GM06990 (cell line): ENCODE measurements at regions not wholly inside any gene's neighbourhood (a gene's known extent, or its start where the extent isn't known, plus 50 kb on each side); places are given as distances from the start of the nearest gene placed in this dataset.
"Not testable (repeated sequence)": the region's sequence is repeated elsewhere in the genome, so short reads cannot be mapped to it uniquely, and the experiment has no call there.

Experiments
- DNase-seq: peaks from one replicate; pipeline ENCODE4 v3.0.0-alpha.2; 2011; ENCODE audit not compliant: insufficient read length; ENCODE audit errors: extremely low read depth
- H3K27me3 ChIP-seq: replicated peaks from 2 replicates; pipeline ENCODE4 v1.6.0; 2011; ENCODE audit warnings: low read length; ENCODE audit not compliant: control insufficient read depth, insufficient read depth
- H3K36me3 ChIP-seq: 2 replicates; pipeline ENCODE4 v1.5.1; 2011; ENCODE audit warnings: low read length; ENCODE audit not compliant: control insufficient read depth, insufficient read depth
- H3K4me3 ChIP-seq: replicated peaks from 2 replicates; pipeline ENCODE4 v1.5.1; 2011; ENCODE audit warnings: low read depth, mild to moderate bottlenecking, control low read depth, low read length
- TF ChIP-seq, protein P1 (sequence below): IDR thresholded peaks from 2 replicates; pipeline ENCODE4 v1.5.1; 2011; ENCODE audit warnings: low read length, control low read depth, mild to moderate bottlenecking, inconsistent platforms; ENCODE audit not compliant: insufficient read depth, poor library complexity, severe bottlenecking

DNA sequence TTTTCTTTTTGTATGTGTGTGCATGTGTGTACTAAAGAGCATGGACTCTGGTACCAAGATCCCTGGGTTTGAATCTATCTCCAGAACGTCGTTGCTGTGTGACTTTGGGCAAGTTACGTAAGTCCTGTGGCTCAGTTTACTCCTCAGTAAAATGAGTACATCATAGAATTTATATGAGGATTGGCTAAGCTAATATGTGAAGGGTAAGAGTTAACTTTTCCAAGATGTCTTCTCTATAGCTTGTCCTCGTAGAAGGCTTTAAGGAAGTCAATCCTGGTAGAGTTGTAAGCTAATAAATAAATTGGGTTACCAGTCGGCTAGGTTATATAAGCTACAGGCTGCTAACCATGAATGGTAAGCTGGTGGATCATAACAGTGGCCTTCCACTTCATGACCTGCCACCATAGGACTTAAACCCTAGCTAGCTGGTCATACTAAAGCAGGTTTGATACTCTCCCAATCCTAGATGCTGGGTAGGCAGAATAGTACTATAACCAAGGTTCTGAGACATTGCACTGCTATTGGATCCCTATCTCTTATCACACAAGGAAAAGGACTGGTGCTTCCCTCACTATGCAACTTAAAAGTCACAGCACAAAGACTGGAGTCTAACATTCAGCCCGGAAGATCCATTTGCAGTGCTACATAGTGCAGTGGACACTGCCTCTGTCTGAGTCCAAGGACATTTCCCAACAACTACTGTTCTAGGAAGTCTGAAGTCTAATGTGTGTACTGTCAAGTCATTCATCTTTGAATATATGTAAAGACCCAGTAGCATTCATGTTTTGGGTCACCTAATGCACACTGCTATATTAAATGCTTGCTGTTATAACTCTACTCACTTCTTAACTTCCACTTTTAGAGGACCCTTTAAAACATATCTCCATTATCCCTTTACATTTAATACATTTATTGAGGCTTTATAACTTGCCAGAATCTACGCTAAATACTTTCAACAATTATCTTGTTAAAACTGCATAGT lies 156.2 kb downstream of the CRPPA start:
- no peaks in the 10 kb centered on the region for H3K36me3 ChIP-seq

DNA sequence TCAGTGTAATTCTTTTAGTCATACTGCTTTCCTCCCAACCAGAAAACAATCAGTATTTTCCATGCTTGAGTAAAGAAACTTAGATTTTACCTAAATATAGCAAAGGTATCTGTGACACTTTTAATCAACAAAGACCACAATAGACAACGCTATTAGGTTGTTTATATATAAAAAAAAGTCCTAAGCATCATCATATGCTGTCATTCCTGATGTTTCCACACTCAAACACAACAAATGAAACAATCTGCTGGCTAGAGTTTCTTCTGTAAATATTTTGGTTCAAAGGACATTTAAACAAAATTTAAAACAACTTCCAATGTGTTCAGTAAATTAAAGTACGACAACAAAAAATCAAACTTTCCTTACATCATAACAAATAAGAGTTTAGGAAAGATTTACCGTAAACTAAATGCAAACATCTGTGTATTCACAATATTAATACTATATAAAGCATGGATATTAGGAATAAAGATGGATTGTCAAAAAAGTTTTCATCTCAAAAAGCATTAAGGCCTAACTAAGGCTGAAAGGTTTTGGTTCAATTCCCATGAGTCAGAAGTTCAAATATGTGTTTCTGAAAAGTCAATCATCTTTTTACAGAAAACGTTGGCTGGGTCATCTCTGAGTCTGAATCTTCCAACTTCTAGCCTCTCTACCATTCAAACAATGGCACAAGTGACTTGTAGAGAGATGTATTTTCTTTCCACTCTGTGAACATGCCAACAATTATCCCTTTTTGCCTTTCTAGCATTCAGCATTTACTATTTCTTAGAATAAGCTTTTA lies 157.1 kb downstream of the CRPPA start:
- TF ChIP-seq, protein P1, sequence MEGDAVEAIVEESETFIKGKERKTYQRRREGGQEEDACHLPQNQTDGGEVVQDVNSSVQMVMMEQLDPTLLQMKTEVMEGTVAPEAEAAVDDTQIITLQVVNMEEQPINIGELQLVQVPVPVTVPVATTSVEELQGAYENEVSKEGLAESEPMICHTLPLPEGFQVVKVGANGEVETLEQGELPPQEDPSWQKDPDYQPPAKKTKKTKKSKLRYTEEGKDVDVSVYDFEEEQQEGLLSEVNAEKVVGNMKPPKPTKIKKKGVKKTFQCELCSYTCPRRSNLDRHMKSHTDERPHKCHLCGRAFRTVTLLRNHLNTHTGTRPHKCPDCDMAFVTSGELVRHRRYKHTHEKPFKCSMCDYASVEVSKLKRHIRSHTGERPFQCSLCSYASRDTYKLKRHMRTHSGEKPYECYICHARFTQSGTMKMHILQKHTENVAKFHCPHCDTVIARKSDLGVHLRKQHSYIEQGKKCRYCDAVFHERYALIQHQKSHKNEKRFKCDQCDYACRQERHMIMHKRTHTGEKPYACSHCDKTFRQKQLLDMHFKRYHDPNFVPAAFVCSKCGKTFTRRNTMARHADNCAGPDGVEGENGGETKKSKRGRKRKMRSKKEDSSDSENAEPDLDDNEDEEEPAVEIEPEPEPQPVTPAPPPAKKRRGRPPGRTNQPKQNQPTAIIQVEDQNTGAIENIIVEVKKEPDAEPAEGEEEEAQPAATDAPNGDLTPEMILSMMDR, result no peak
- H3K27me3 ChIP-seq, result no peaks in the 10 kb centered on the region

More for the DNA sequence above, 156.2 kb downstream of the CRPPA start:
- Histone ChIP-seq H3K4me3 (no peak overlapping the region), H3K27me3 (no peaks in the 10 kb centered on the region)
- DNase-seq, result no peak
- TF ChIP-seq, protein P1, result no peak

DNA sequence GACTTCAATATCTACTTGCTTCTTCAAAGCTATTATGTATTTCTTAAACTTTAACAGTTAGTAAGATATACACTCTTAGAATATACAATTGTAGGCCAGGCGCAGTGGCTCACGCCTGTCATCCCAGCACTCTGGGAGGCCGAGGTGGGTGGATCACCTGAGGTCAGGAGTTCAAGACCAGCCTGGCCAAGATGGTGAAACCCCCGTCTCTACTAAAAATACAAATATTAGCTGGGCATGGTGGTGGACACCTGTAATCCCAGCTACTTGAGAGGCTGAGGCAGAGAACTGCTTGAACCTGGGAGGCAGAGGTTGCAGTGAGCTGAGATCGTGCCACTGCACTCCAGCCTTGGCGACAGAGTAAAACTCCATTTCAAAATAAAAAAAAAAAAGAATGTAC lies 158.0 kb downstream of the CRPPA start:
- not testable (repeated sequence) for H3K4me3 ChIP-seq, H3K27me3 ChIP-seq, DNase-seq, H3K36me3 ChIP-seq

More for the DNA sequence above, 157.1 kb downstream of the CRPPA start:
- H3K36me3 ChIP-seq, result no peaks in the 10 kb centered on the region
- DNase-seq, result no peak
- no peak overlapping the region for H3K4me3 ChIP-seq

DNA sequence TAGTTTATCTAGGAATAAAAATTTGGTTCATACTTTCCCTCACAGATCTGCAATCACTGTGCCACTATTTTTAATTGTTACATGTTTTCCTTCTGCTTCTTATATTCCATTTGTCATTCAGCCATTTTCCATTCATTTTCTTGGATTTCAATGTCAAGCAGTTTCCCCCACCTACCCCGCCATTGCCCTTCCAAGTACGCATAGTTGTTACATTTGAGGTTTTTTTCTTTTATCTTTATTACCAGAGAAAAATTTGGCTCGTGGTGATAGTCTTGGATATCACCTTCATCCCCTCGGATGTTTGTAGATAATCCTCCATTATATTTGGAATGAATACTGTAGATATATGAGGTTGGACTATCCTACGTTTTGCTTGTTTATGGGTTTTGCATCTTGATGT lies 159.7 kb downstream of the CRPPA start:
- no peaks in the 10 kb centered on the region for H3K36me3 ChIP-seq
- H3K4me3 ChIP-seq, result no peak overlapping the region
- no peaks in the 10 kb centered on the region for H3K27me3 ChIP-seq
- TF ChIP-seq, protein P1, result no peak
- DNase-seq, result no peak

DNA sequence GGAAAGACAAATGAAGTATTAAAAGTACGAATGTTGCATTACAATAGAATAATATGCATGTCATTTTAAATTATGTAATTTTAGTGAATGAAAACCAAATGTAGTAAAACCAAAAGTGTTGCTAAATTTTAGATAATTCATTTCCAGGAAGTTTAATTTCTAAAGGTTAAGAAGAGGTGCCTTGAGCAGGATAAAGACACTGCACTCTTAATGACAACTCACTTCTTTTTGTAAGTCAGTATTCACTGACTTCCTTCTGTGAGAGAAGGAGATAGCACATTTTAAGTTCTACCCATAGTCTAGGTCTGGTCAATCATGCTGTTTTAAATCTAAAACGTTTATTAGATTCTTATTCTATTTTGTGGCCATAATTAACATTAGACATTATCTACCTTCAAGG lies 160.2 kb downstream of the CRPPA start:
- no peak for DNase-seq
- Histone ChIP-seq H3K4me3 (no peak overlapping the region), H3K36me3 (no peaks in the 10 kb centered on the region), H3K27me3 (no peaks in the 10 kb centered on the region)
- TF ChIP-seq, protein P1, result no peak

DNA sequence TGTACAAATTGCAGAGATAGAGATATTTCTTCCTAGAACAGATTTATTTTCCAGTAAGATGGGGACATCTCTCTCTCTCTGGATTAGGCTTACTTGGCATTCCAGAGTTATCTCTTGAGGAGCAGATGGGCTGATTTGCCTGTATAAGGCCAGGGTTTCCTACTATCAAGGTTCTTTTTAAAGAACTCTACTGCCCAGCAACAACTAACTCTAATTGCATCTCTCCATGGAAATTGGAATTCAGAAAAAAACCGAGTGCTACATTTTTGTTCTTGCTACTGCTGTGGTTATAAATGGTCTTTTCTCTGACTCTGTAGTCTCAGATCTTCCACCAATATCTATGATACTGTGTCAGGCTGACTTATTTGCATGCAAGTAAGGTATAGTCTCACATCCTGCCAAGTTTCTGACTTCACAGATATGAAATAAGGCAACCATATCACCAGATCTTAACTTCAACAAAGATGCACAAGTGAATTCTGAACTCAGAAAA lies 161.1 kb downstream of the CRPPA start:
- H3K4me3 ChIP-seq, result no peak overlapping the region

DNA sequence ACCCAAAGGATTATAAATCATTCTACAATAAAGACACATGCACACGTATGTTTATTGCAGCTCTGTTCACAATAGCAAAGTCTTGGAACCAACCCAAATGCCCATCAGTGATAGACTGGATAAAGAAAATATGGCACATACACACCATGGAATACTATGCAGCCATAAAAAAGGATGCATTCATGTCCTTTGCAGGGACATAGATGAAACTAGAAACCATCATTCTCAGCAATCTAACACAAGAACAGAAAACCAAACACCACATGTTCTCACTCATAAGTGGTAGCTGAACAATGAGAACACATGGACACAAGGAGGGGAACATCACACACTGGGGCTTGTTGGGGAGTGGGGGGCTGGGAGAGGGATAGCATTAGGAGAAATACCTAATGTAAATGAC lies 164.9 kb downstream of the CRPPA start:
- not testable (repeated sequence) for H3K36me3 ChIP-seq, H3K27me3 ChIP-seq, DNase-seq, H3K4me3 ChIP-seq

More for the DNA sequence above, 161.1 kb downstream of the CRPPA start:
- TF ChIP-seq, protein P1, result no peak
- Histone ChIP-seq H3K27me3 (no peaks in the 10 kb centered on the region), H3K36me3 (no peaks in the 10 kb centered on the region)
- no peak for DNase-seq

DNA sequence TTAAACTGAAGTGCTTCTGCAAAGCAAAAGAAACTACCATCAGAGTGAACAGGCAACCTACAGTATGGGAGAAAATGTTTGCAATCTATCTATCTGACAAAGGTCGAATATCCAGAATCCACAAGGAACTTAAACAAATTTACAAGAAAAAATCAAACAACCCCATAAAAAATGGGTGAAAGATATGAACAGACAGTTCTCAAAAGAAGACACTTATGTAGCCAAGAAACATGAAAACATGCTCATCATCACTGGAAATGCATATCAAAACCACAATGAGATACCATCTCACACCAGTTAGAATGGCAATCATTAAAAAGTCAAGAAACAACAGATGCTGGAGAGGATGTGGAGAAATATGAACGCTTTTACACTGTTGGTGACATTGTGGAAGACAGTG lies 165.4 kb downstream of the CRPPA start:
- not testable (repeated sequence) for DNase-seq, H3K36me3 ChIP-seq, H3K27me3 ChIP-seq, H3K4me3 ChIP-seq
